AG09309 (cell line): ENCODE measurements at regions not wholly inside any gene's neighbourhood (a gene's known extent, or its start where the extent isn't known, plus 50 kb on each side); places are given as distances from the start of the nearest gene placed in this dataset.

Source experiments
- DNase-seq: peaks from one replicate; pipeline ENCODE4 v3.0.0-alpha.2; 2010; ENCODE audit warnings: low read depth
- H3K4me3 ChIP-seq: 2 replicates; pipeline ENCODE4 v1.5.1; 2011; ENCODE audit warnings: mild to moderate bottlenecking, low read depth, low read length, moderate library complexity; ENCODE audit not compliant: control insufficient read depth
- TF ChIP-seq, protein P1 (sequence below): IDR thresholded peaks from 2 replicates; pipeline ENCODE4 v1.5.1; 2011; ENCODE audit warnings: mild to moderate bottlenecking, low read depth, low read length, inconsistent platforms; ENCODE audit not compliant: insufficient read depth, control insufficient read depth; ENCODE audit errors: missing control alignments

- no peak overlapping the region for H3K4me3 ChIP-seq
- TF ChIP-seq, protein P1, sequence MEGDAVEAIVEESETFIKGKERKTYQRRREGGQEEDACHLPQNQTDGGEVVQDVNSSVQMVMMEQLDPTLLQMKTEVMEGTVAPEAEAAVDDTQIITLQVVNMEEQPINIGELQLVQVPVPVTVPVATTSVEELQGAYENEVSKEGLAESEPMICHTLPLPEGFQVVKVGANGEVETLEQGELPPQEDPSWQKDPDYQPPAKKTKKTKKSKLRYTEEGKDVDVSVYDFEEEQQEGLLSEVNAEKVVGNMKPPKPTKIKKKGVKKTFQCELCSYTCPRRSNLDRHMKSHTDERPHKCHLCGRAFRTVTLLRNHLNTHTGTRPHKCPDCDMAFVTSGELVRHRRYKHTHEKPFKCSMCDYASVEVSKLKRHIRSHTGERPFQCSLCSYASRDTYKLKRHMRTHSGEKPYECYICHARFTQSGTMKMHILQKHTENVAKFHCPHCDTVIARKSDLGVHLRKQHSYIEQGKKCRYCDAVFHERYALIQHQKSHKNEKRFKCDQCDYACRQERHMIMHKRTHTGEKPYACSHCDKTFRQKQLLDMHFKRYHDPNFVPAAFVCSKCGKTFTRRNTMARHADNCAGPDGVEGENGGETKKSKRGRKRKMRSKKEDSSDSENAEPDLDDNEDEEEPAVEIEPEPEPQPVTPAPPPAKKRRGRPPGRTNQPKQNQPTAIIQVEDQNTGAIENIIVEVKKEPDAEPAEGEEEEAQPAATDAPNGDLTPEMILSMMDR: no peak
- no peak for DNase-seq
These were observed 290.4 kb downstream of the MAP2K6 start for GRCh38 chr17:69704935-69705334.

DNA sequence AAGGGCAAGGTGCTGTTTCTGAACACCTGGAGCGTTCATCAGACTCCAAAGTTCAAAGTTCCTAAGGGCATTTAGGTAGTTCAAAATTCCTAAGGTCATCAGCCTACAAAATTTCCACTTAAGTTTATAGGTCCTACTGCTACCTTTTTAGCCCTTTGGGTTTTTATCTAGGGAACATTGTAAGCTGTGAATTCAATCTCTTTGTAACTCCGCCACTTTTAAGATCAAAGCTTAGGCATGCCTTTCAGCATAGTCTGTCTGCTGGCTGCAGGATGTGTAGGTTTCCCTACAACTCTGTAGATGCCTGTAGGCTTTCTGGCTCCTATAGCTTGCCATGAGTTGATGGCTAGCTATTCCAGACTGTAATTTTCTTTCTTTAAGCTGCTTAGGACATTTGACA, 291.6 kb downstream of the MAP2K6 start:
- H3K4me3 ChIP-seq: no peak overlapping the region
- DNase-seq: no peak
- TF ChIP-seq, protein P1: no peak

DNA sequence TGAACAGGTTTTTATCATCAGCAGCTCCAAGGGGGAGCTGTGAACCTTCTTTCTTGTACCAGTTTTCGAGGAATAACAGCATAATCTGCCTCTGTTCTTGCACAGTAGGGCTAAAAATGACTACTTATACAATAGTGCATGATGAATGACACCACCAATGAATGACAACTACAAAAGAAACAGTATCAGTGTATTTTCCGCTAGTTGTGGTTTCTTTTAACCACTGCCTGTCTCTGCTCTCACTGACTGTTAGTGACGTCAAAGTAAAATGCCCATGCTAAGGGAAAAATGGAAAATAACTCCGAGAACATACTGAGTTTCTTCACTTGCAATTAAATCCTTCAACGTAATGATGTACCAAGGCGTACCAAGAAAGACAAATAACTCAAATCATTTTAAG, 294.9 kb downstream of the MAP2K6 start:
- TF ChIP-seq, protein P1: no peak
- DNase-seq: no peak
- H3K4me3 ChIP-seq: no peak overlapping the region

DNA sequence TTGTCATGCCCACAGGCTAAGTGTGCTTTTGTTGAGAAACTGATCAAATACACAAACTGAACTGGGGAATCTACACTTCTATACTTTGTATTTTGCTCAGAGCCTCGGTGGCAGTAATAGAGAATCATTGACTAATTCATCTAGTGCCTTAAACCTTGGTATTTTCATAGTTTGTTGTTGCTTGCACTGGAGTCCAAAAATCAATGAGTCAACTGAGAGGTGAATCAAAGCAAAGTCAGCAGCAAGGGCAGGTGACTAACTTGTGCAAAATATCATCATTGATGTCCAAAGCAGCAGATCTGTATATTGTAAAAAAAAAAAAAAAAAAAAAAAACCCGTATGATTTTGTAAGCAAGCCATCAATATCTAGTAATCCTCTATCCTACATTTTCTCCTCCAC, 296.4 kb downstream of the MAP2K6 start:
- TF ChIP-seq, protein P1: no peak
- DNase-seq: no peak
- no peak overlapping the region for H3K4me3 ChIP-seq

- TF ChIP-seq, protein P1: no peak
- no peak overlapping the region for H3K4me3 ChIP-seq
- no peak for DNase-seq
These were observed 297.0 kb downstream of the MAP2K6 start for GRCh38 chr17:69711541-69711940.

DNA sequence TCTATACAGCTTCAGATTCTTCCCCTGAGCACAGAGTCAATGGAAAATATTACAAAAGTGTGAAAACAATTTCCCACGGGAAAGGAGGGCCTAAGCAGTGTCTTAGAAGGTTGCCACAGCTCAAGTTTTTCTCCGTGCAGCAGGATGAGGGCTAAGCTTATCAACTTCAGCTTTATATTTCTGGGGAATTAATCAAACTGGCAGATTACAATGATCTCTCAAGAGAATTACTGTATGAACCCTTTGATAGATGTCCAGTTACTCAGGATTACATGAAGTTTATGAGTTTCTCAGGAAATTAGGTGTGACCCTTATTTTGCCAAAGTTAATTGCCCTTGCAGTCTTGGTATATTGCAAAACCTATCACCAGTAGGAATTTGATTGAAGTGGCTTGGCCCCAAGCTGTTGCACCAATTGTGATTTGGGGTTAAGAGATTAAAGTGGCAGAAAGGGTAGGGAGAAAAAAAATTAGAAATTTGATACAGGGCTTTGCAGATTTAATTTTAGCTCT, 298.4 kb downstream of the MAP2K6 start:
- no peak for DNase-seq
- no peak overlapping the region for H3K4me3 ChIP-seq
- TF ChIP-seq, protein P1: no peak

DNA sequence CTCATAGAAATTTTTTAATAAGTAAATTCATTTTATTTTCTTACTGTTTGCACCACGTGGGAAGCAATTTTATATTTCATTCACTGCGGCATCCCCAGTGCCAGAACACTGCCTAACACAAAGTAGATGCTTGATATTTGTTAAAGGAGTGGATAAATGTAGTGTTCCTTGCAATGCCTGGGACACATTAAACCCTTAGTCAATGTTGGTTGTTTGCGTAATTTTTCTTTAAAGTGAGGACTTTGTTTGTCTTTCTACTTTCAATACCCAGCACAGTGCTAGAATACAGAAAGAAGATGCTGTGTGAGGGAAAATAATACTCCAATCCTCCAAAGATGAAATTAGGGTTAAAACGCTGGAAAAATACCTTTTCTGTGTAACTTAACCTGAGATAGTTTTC, 299.3 kb downstream of the MAP2K6 start:
- TF ChIP-seq, protein P1: no peak
- no peak for DNase-seq
- no peak overlapping the region for H3K4me3 ChIP-seq
